ENCODE measurements at regions not wholly inside any gene's neighbourhood (a gene's known extent, or its start where the extent isn't known, plus 50 kb on each side); places are given as distances from the start of the nearest gene placed in this dataset.
"Not testable (repeated sequence)": the region's sequence is repeated elsewhere in the genome, so short reads cannot be mapped to it uniquely, and the experiment has no call there.

DNA sequence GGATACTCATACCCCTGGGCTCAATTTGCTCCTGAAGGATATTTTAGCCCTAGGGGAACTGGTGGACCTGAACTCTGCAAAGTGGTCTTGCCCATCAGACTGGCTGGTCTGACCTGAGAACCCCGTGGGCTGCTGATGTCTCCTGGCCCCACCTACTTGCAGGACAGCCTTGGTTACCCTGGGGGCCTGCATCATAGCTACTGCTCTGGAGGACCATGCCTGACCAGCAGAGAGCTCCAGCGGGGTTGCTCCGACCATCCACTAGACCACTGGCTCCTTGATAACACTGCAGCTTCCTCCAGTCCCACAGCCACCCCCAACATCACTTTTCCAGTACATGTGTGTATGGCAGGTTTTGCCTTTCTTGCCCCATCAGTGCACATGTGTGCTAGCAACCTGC is 331.6 kb upstream of the BRINP3 start:
- DNase-seq (ENCODE audit: low read depth in 4 of 4, low spot score in 2 of 4): no peak

DNA sequence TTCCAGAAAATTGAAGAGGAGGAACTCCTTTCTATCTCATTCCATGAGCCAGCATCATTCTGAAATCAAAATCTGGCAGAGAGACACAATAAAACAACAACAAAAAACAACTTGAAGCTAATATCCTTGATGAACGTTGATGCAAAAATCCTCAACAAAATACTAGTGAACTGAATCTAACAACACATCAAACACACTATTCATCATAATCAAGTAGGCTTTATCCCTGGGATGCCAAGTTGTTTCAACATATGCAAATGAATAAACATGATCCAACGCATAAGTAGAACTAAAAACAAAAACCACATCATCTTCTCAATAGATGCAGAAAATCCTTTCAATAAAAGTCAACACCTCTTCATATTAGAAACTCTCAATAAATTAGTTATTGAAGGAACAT is 335.3 kb upstream of the BRINP3 start:
- DNase-seq (ENCODE audit: low read depth in 4 of 4, low spot score in 2 of 4): no peak

DNA sequence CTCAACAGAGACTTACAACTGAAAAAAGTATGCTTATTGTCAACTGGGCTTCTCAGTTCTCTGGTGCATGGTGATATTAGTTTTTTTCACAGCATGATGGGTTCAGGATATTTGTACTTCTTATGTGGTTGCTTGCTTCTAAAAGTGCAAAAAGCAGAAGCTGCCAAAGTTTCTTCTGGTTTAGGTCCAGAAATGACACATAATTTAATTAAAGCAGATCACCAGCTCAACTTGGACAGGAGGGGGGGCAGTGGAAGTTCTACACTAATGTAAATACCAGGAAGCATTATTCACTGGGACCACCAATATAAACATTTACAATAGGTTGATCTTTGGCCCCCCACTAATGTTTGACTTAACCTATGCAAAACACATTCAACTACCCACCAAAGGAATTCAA is 354.8 kb upstream of the BRINP3 start:
- no peak for DNase-seq (ENCODE audit: low read depth in 4 of 4, low spot score in 2 of 4)

DNA sequence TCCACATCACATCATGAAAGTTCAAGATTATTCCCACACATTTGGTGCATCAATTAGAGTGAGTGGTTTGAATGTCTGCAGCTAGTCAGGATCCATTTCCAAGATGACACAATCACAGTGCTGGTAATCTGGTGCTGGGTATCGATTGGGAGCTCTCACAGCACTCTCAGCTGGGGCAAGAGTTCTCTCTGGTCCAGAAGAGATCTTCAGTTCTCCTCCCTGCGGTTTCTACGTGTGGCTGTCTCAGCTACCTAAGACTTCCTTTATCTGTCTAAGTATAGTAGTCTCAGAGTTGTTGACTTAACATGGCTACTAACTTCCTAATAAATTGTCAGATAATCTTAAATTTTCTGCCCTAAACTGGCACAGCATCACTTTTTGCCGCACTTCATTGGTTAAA is 358.0 kb upstream of the BRINP3 start:
- DNase-seq (ENCODE audit: low read depth in 4 of 4, low spot score in 2 of 4): no peak

DNA sequence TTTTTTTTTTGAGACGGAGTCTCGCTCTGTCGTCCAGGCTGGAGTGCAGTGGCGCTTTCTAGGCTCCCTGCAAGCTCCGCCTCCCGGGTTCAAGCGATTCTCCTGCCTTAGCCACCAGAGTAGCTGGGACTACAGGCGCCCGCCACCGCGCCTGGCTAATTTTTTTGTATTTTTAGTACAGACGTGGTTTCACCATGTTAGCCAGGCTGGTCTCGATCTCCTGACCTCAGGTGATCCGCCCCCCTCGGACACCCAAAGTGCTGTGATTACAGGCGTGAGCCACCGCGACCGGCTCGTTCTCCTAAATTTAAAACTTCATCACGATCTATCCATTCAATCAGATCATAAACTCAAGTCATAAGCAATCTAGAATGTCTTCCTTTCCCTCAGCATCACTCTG is 359.5 kb upstream of the BRINP3 start:
- DNase-seq (ENCODE audit: low read depth in 4 of 4, low spot score in 2 of 4): not testable (repeated sequence)

DNA sequence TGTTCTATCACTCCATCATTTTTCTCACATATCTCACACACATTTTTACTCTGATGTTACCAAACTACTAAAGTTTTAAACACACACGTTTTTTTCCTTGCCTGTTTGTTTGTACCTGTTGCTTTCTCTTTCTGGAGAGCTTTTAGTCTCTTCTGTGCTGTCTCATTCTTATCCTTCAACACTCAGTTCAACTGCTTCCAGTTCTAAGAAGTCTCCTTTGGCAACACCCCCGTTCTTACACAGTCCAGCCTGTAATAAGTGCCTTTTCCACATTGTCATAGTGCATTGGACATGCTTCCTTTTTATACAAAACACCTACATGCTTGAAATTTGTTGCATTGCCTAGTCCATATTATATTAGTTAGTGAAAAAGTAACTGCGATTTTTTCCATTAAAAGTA is 360.2 kb upstream of the BRINP3 start:
- no peak for DNase-seq (ENCODE audit: low read depth in 4 of 4, low spot score in 2 of 4)

DNA sequence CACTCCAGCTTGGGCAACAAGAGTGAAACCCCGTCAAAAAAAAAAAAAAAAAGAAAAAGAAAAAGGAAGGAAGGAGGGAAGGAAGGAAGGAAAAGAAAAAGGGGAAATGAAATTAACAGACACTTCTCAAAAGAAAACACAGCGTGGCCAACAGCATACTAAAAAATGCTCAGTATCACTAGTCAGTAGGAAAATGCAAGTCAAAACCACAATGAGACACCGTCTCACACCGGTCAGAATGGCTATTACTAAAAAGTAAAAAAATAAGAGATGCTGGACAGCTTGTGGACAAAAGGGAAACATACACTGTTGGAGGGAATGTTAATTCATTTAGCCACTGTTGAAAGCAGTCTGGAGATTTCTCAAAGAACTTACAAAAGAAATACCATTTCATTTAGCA is 369.5 kb upstream of the BRINP3 start:
- no peak for DNase-seq (ENCODE audit: low read depth in 4 of 4, low spot score in 2 of 4)

DNA sequence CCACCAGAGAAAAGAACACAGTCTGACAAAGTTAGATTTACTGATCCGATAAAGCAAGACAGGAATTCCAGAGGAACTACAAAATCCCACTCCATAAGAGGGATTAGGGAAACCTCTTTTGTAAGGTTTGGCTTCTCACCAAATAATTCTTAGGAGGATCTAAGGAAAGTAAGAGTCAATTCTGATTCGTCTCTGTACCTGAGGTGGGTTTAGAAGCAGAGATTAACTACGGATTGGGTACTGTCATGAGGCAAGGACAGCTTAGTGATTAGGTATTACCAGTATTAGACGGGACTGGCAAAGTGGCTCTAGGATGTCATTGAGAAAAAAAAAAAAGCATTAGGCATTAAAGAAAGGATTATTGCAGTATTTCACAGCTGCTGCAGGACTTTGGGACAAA is 371.7 kb upstream of the BRINP3 start:
- DNase-seq (ENCODE audit: low read depth in 4 of 4, low spot score in 2 of 4): no peak

DNA sequence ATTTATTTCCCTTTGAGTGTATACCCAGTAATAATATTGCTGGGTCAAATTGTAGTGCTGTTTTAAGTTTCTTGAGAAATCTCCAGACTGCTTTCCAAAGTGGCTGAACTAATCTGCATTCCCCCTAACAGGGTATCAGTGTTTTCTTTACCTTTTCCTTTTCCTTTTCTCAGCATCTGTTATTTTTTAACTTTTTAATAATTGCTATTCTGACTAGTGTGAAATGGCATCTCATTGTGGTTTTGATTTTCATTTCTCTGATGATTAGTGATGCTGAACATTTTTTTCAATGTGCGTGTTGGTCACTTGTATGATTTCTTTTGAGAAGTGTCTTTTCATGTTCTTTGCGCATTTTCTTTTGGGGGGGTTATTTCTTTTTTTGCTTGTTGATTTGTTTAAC is 374.9 kb upstream of the BRINP3 start:
- no peak for DNase-seq (ENCODE audit: low read depth in 4 of 4, low spot score in 2 of 4)

DNA sequence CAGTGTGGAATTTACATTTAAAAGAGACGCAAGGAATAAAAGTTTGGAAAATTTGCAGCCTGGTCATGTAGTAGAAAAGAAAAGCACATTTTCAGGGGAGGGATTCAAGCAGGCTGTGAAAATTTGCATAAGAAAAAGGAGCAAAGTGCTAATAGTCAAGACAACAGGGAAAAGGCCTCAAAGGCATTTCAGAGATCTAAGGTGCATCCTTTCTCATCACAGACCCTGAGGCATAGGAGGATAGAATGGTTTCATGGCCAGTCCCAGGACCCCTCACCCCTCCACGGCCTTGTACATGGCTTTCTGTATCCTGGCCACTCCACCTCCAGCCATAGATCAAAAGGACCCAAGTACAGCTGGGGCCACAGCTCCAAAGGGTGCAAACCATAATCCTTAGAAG is 380.5 kb upstream of the BRINP3 start:
- no peak for DNase-seq (ENCODE audit: low read depth in 4 of 4, low spot score in 2 of 4)

DNA sequence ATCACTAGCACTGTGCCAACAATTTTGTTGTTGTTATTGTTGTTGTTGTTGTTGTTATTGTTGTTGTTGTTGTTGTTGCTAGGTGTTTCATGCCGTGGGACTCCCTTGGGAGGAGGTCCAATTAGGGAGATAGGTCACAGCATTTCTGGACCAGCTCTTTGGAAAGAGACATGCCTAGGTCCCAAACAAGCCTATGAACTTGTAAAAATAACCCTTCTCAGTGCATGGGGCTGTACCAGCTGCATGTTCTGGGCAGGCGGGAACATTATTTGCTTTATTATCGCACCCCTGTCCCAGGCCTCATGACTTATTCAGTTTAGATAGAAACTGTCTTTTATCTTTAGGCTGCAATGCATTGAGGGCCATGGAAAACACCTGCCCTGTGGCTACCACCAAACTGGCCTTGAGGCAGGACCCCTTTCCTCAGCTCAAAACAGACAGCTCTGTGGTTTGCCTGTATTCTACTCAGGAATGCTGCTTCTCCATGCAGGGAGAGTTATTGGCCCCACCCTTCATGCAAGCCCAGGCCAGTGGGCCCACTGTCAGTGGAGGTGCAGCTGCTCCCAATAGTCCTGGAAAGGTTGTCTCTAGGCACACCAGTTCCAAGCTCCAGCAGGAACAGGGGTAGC is 386.5 kb upstream of the BRINP3 start:
- no peak for DNase-seq (ENCODE audit: low read depth in 4 of 4, low spot score in 2 of 4)

DNA sequence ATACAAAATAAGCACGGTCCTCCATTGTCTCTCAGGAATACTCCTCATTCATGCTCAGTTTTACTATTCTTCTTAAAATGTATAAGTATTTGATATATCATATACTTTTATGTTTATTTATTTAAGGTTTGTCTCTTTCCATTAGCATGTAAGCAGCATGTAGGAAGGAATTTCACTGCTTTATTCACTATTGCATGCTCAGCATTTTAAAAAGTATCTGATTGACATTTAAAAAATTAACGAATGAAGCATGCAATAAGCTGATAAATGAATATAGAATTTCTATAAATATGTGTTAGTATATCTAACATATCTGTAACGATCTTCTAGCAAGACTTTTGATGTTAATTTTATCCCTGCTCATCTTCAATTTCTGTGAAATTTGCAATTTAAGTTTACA is 402.7 kb upstream of the BRINP3 start:
- no peak for DNase-seq (ENCODE audit: low read depth in 4 of 4, low spot score in 2 of 4)

DNA sequence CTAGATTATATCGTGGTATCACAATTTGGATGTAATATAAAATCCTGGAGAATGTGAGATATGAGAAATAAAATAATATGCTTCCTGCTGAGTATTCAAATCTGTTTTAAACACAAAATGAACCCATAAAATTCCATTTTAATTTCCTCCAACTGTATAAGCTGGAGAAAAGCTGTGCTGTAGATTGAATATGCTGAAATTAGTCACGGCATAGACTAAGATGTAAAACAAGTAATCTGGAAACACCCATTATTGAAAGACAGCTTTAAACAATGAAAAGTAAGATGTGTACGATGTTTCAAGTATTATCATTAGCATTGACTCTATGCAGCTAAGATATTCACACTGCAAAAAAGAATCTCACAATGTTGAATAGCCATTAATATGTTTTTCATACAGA is 403.4 kb upstream of the BRINP3 start:
- no peak for DNase-seq (ENCODE audit: low read depth in 4 of 4, low spot score in 2 of 4)

DNA sequence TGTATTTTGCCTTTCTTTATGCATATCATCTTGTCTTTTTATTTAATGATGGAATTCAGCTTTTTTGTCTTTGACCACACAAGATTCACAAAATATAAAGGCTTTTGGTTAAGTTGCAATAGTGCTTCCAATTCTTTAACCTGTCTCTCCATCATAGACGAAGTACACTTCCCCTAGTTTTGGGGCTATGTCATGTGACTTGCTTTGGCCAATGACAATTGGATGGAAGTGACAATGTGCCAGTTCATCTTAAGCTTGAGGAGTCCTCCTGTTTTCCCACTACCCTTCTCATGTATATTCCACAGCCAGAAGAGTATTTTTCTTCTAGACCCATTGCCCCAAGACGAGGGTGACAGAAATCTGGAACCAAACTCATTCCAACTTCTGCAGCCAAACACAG is 419.6 kb upstream of the BRINP3 start:
- no peak for DNase-seq (ENCODE audit: low read depth in 4 of 4, low spot score in 2 of 4)

DNA sequence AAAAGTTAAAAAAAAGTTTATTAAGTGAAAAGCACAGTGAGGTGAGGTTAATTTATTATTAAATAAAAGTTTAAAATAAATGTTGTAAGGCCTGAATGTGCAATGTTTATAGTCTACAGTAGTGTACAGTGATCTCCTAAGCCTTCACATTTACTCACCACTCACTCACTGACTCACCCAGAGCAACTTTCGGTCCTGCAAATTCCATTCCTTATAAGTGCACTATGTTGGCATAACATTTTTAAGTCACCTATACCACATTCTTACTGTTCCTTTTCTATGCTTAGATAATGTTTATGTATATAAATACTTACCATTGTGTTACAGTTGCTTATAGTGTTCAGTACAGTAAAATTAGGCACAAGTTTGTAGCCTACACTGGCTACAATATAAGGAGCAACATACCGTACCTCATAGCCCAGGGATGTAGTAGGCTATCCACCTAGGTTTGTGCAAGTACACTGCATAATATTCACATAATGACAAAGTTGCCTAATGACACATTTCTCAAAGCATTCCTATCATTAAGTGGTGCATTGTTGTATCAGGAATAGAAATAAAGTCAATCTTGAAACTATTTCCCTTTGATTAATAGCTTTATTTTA is 426.5 kb upstream of the BRINP3 start:
- no peak for DNase-seq (ENCODE audit: low read depth in 4 of 4, low spot score in 2 of 4)

DNA sequence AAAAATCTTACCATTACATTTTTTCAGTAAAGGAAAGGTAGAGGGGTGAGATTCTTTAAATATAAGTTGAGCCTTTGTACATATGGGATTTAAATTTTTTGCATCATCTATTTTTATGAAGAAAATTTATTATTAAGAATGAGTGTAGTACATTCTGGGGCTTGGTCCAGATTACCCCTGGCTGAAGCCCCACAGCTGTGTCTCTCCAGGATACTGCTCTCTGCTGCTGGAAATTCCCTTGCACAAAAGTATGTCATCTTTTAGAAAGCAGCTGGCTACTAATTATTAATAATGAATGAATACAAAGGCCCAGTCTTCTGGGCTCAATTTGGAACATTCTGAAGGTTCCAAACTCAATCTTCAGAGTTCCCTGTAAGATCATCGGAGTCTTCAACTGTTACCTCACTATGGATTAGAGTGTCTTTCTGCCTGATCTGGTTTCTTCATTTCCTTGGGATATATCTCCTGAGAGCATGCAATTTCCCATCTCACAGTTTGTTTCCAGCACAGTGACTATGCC is 428.6 kb upstream of the BRINP3 start:
- no peak for DNase-seq (ENCODE audit: low read depth in 4 of 4, low spot score in 2 of 4)

DNA sequence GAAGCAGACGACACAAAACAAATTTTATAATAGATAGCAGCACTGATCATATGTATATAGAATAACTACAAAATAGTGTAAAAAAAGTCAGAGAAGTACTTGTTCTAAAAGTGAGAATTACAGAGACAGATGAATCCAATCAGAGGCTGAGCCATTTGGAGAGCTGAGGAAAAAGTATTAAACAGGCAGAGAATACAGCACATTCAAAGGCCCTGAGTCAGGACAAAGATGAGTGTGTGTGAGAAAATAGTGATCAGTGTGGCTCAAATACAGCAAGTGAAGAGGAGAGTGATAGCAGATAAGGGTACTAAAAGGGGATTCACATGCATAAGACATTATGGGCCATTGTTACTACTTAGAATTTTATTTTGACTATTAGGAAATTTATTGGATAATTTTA is 430.6 kb upstream of the BRINP3 start:
- DNase-seq (ENCODE audit: low read depth in 4 of 4, low spot score in 2 of 4): no peak

DNA sequence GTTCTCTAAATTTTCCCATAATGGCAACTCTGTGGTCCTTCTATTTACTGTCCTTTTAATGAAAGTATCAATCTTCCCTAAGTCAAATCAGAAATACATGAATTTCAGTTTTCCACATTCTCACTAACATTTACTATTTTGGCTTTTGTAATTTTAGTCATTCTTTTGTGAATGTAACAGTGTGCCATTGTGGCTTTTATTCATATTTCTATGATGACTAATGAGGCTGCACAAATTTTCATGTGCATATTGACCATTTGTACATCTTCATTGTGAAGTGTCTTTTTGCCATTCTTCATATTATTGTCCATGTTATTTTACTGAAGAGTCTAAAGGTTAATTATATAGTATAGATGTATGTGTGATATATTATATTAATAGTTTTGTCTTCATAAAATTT is 431.0 kb upstream of the BRINP3 start:
- no peak for DNase-seq (ENCODE audit: low read depth in 4 of 4, low spot score in 2 of 4)

DNA sequence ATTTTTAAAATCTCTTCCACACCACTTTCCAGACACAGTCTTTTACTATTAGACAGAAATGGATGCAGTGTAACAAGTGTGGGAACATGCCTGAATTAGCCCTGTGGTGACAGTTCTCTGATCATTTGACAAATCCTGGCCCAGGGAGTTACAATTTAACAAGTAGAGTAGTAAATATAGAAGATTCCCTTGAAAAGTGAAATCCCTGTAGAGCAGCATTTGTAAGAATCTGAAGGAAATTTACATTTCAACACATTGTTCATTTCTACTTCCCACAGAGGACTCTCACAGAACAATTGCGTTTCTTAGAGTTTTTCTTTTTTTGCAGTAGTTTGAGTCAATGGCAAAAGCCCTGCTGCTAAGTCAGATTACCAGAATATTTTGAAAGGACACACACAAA is 458.3 kb upstream of the BRINP3 start:
- no peak for DNase-seq (ENCODE audit: low read depth in 4 of 4, low spot score in 2 of 4)

DNA sequence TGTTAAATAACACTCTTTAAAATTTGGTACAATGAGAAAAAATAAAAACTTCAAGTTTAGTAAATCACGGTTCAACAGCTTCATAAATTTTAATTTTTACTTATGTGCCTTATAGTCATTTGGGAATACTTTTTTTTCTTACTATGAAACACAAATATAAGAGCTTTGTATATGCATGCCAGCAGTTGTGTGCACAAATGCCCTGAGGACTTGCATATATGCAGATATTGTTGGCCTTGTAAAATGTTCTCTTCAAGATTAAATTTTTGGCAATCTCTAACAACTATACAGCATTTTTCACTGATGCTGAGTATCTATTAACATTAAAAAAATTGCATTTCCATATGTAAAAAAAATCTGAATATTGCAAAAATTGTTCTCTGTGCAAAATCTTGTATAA is 458.7 kb upstream of the BRINP3 start:
- DNase-seq (ENCODE audit: low read depth in 4 of 4, low spot score in 2 of 4): no peak

DNA sequence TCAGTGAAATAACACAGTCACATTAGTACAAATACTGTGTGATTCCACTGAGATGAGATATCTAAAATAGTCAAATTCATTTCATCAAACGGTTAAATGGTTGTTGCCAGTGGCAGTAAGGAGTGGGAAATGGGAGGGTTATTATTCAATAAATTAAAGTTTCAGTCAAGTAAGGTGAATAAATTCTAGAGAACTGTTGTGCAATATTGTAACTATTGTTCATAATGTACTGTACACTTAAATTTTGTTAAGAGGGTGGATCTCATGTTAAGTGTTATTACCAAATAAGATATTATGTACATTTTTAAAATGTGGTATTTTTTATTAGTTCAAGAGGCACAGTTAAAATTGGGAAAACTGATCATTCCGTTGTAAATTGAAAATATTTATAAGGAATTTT is 463.3 kb upstream of the BRINP3 start:
- no peak for DNase-seq (ENCODE audit: low read depth in 4 of 4, low spot score in 2 of 4)

DNA sequence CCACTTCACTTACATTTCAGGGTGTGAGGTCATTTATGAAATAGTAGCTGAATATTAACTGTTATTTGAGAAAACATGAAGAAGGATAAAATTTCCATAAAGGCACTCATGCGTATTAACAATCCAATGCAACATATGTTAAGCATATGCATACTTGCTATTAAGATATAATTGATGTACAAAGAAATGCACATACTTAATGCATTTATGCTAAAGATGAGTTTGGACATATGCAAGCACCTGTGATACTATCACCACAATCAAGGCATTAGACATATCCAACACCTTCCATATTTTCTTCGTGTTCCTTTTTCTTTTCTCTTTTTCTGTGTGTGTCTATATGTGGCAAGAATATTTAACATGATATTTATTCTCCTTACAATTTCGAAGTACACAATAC is 464.8 kb upstream of the BRINP3 start:
- DNase-seq (ENCODE audit: low read depth in 4 of 4, low spot score in 2 of 4): no peak

DNA sequence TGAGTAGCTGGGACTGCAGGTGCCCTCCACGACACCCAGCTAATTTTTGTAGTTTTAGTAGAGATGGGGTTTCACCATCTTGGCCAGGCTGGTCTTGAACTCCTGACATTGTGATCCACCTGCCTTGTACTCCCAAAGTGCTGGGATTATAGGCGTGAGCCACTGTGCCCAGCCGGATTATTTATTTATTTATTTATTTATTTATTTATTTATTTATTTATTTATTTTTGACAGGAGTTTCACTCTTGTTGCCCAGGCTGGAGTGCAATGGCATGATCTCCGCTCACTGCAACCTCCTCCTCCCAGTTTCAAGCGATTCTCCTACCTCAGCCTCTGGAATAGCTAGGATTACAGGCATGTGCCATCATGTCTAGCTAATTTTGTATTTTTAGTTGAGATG is 466.1 kb upstream of the BRINP3 start:
- not testable (repeated sequence) for DNase-seq (ENCODE audit: low read depth in 4 of 4, low spot score in 2 of 4)

Data from left renal cortex interstitium (tissue), 4 donors.